HG02623 (cell line): ENCODE measurements at regions not wholly inside any gene's neighbourhood (a gene's known extent, or its start where the extent isn't known, plus 50 kb on each side); places are given as distances from the start of the nearest gene placed in this dataset.

Experiments used
- ATAC-seq: cut with Tn5 transposase; IDR thresholded peaks from one replicate; pipeline ENCODE4 v1.9.1; 2021; ENCODE audit warnings: moderate library complexity; ENCODE audit not compliant: unreplicated experiment

DNA sequence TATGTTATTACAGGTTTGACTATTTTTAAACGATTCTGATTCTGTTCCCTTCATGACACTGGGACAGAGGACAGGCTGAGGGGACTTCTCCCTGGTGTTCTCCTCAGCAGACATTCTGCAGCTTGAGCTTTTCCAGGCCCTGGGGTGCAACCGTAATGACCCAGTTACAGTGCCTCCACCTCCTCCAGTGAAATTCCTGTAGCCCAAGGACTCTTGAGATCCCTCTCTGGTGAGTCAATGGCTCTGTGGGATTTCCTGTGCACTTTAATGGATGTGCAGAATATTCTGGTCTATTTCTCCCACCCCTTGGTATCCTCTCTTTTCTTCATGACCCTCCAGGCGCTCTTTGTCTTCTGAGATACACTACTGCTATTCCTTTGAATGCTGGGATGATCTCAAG is 319.3 kb downstream of the INHBA start:
- no peak for ATAC-seq

- no peak for ATAC-seq
Measured at GRCh38 chr7:41378156-41378555, 324.7 kb downstream of the INHBA start.

GRCh38 chr7:41375582-41375981 is 327.3 kb downstream of the INHBA start:
- no peak for ATAC-seq

GRCh38 chr7:41374150-41374848 is 328.6 kb downstream of the INHBA start:
- ATAC-seq, result no peak

DNA sequence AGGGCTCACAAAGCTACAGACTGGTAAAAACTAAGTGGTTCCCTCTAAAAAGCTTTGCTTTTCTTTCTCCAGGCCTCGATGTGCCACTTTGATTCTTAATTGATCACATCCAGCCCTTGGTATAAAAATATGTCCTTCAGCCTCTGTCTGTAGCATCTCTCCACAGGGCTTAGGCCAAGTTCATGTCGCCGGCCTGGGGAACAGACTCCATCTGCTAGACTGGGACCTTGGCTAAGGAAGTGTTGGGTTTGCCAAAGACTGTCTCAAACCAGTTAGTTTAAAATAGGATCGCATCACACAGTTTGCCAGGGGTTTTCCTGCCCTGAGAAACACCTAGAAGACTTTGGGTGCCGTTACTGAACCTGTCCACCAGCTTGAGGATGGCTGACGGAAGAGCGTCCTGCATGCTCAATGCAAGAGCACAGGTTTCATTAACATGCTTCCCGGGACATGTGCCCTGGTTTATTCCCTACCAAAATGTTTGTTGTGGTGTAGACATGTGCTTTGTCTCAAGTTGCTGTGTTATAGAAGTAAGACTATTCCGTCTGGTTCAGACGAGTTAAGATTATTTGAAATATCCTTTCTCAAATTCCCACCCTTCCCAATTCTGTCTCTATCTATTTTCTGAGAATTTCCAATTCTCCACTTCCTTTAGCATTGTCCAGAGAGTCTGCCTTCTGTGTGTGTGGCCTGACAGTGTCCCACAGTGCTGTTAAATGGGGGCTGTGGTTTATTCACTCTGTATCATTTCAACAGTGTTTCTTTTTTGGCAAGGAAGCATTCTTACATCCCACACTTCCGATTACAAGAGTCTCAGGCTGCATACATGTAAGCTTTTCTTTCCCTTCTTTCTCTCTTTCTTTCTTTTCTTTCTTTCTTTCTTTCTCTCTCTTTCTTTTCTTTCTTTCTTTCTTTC is 334.7 kb downstream of the INHBA start:
- no peak for ATAC-seq

DNA sequence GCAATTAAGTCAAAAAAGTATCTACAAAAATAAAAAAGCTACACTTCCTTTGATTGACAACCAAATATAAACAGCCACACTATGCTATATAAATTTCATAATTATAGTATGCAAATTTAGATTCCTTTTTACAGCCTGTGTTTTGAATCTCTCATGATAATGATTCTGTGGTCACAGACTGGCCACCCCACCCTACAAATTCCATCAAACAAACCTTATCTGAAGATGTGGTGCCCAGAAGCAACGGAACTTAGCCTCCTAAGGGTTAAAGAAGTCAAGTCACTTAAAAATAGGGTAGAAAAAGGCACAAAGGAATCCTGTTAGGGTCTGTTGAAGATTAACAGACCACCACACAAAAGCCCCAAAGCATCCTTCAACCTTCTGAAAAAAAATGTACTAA is 351.8 kb downstream of the INHBA start:
- ATAC-seq, result no peak

GRCh38 chr7:41346878-41347277 is 356.0 kb downstream of the INHBA start:
- ATAC-seq, result no peak

DNA sequence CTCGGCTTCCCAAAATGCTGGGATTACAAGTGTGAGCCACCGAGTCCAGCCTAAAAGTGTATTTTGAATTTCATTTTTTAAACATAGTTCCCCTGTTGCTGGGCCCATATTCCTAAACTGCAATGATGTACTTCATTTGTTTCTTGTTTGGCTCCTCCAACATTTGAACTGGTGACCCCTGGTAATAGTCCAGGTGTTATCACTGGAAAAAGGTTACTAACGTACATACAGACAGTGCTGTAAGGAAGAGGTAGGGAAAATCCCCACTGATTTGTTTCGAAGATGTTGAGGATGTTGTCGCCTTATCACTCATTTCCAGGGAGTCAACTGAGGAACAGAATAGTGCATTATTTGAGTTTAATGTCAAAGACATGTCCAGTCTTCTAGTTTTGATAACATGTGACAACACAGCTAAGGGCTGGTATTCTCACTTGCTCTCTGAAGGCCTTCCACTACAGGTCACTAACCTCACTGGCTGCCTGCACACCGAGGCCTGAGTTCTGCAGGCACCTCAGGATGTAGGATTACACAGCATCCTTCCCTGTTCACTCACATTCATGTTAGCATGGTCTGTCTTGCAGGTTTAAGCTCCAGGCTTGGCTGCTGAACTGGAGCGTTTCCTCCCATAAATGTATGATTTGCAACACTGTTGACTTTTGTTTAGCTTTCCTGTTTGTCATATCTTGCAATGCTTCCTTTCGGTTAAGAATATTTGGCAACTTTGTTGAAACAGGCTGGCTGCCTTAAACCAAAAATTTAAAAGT is 362.8 kb downstream of the INHBA start:
- no peak for ATAC-seq

DNA sequence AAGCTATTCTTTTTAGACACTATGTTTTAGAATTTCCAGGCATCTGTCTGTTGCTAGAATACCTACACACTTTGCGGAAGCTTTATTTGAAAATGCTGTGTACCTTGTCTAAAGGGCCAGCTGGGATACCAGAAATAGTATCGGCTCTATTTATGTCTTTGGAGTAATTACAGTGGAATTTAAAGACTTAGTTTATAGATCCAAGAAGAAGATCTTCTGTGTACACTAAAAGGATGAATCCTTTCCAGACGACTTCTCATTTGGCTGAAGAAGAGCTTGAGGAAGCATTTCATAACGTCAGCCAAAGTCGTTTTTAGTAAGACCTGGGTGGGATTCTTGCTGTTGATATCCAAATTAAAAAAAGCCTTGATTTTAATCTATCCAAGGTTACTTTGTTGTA is 365.9 kb downstream of the INHBA start:
- ATAC-seq, result no peak

DNA sequence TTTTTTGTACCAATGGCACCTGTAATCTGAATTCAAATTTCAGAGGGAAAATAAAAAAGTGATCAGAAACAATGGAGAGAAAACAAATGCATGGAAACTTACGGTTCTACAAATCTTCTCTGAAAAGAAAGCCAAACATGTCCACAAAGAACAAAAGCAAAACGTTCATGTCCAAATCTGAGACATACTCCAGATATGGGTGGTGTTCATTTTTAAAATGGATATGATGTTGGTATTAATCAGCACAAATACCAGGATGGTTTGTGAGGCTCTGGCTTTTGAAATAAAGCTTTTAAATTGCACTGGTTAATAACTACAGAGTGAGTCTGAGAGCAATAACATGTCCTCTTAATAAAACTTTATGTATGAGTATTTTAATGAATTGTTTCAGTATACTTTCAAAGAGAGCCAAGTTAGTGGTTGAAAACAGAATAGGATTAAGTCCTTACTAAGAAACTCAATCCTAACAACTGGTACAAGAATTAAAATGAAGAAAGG is 366.4 kb downstream of the INHBA start:
- no peak for ATAC-seq

DNA sequence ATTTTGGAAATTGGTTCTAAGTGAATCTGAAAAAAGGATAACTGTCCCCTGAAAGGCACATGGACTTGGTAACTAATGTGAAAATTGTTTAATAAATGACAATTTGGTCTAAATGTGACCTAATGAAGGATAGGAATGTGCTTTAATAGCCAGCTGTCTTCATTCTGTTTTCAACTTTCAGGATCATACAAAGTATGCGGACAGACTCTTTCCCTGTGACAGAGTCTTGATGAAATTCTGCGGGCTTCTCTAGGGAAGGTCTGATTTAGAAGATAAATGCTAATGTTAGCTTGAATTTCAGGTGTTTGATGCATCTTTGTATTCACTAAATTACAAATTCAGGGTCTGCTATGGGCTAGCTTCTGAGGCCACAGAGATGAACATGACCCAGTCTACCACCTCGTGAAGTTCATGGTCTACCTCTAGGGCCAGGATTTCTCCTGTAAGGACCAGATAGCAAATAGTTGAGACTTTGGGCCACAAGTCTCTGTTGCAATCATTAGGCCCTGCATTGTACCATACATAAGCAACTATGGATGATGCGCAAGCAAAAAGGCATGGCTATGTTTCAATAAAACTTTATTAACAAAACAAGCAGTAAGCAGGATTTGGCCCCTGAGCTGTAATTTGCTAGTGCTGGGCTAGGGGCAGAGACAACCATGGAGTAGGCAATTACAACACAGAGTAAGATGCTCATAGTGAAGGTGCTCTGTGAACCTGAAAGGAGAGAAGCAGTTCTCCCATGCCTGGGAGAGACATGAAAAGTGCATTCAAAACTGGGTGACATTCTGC is 368.6 kb downstream of the INHBA start:
- no peak for ATAC-seq

GRCh38 chr7:41333511-41333910 is 369.4 kb downstream of the INHBA start:
- ATAC-seq, result no peak

DNA sequence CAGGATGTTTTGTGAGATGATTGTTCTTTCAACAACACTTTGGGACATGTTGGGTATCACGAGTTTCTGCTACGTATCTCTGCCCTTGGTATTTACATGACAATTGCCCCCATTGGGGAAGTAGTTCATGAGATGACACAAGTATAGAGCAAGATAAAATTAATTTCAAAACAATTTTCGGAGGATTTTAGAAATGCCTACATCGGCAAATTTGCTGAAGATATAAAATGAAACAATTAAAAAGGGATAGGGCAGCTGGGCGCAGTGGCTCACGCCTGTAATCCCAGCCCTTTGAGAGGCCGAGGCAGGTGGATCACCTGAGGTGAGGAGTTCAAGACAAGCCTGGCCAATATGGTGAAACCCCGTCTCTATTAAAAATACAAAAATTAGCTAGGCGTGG is 371.7 kb downstream of the INHBA start:
- ATAC-seq, result no peak

DNA sequence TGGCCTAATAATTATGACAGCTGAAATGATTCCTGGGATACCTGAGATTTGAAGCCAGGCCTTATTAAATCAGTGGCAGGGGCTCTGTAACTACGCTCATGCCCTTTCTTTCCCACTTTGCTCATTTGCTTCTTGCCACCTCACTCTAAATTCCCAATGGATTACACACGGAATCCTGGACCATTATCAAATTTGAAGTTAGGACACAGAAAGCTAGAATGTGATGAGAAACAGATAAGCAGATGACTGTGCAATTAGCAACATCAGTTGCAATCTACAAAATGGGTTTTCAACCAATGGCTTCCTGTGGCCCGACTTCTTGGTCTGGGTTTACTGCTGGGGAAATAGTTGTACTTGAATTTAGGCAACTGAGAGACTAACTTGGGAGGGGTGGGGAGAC is 374.3 kb downstream of the INHBA start:
- no peak for ATAC-seq

DNA sequence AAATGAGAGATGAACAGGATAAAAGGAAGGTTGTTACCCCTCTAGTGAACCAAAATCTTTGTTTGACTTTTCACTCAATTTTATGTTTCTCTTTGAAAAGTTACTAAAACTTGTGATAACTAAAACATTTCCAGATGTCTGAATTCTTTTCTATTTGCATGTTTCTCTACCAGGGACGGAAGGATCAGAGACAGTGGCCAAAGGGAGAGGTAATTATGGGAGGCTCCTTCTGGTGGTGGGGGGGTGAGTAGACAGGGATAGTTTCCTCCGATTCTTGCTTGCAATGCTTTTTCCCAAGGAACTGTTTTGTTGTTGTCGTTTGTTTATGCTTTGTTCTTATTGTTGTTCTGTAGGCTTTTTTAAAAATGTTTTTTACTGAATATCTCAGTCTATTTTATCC is 374.8 kb downstream of the INHBA start:
- no peak for ATAC-seq

GRCh38 chr7:41326616-41327015 is 376.3 kb downstream of the INHBA start:
- no peak for ATAC-seq

DNA sequence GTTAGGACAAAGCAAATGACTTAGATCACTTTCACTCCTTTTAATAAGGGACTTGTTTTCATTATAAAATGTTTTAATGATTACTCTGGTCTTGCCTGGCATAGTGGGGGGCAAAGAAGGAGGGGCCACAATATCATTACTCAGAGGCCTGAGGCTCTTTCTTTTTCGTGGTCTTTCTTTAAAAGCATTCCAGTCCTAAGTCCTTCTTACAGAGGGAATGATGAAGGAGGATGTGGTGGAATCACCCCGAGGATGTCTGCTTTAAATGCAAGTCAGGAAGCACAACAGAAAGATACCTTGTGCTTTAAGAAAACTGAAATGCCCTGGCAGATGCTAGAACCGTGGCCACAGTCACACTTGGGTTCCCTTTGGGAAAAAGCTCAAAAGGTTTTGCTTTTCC is 379.1 kb downstream of the INHBA start:
- no peak for ATAC-seq

- no peak for ATAC-seq
Measured at GRCh38 chr7:41319581-41319980, 383.3 kb downstream of the INHBA start.

DNA sequence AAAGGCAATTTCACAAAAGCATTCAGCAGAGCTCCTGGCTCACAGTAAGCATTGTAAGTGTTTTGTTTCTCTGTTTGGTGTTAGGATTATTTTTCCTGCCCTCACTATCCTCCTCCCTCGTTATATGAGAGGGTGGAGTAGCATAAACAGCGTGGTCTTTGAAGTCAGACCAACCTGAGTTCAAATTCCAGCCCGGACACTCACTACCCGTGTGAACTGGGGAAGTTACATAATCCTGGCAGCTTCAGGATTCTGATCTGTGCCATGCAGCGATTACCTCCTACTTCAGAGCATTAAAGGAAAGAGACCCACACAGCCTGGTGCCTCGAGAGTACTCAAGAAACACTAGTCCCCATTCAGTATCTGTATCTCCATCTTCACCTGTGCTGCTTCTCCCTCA is 386.5 kb downstream of the INHBA start:
- no peak for ATAC-seq

GRCh38 chr7:41315764-41316163 is 387.1 kb downstream of the INHBA start:
- no peak for ATAC-seq

DNA sequence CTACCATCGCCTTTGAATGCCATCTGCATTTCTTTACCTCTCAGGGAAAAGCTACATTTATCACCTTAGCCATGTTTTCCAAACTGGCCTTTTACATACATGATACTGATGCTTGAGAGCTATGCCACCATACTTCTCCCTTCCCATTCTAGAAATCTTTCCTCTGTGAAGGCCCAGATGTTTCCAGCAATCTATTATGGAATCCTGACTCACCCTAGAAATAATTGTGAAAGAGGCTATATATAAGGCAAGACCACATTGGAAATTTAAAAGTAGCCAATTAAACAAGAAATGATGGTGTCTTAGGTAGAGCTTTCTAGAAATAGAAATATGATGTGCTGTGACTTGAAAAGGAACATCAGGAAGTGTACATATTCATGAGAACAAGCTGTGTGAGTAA is 389.7 kb downstream of the INHBA start:
- ATAC-seq, result no peak
